ENCODE measurements at regions not wholly inside any gene's neighbourhood (a gene's known extent, or its start where the extent isn't known, plus 50 kb on each side); places are given as distances from the start of the nearest gene placed in this dataset.
A peak's percentile ranks its signal among the peaks of the same experiment; 100 is the strongest.

- no peaks in the 10 kb centered on the region for H4K20me1 ChIP-seq (ENCODE audit: insufficient read depth, low read length)
- TF ChIP-seq CTCF (IDR thresholded peaks at IDR 0.05; ENCODE audit: low read depth, low read length) (no peak), EZH2phosphoT487 (IDR thresholded peaks at IDR 0.05; ENCODE audit: low read depth) (no peak)
- no peak overlapping the region for H3K4me3 ChIP-seq (ENCODE audit: low read length)
- H3K4me2 ChIP-seq (ENCODE audit: low read length) = peak overlapping the region; percentile 10; the same call in 1 of the 2 replicates
- H3K36me3 ChIP-seq (replicated peaks; ENCODE audit: low read depth, low read length) = no peaks in the 10 kb centered on the region
- H3K9ac ChIP-seq (ENCODE audit: low read length) = no peak overlapping the region
- no peaks in the 10 kb centered on the region for H3K27me3 ChIP-seq (ENCODE audit: low read depth, low read length)
- 0 out of 2 replicates have a peak overlapping the region, but pooled peaks have one; percentile 3 for H2AFZ ChIP-seq (ENCODE audit: low read depth, low read length)
- H3K27ac ChIP-seq (ENCODE audit: low read length) = peak overlapping the region; percentile 56
- H3K9me3 ChIP-seq (ENCODE audit: insufficient read depth, low read length) = no peaks in the 10 kb centered on the region
- no peaks in the 10 kb centered on the region for H3K79me2 ChIP-seq (ENCODE audit: low read length)
- H3K4me1 ChIP-seq (ENCODE audit: low read length) = peaks cover 17% of the 10 kb centered on the region
These were observed 701.8 kb upstream of the CXADR start for GRCh38 chr21:16811011-16811410.

GRCh38 chr21:16811970-16812369, 700.9 kb upstream of the CXADR start:
- H3K9ac ChIP-seq (ENCODE audit: low read length) = no peak overlapping the region
- H3K4me1 ChIP-seq (ENCODE audit: low read length) = peaks cover 17% of the 10 kb centered on the region
- H4K20me1 ChIP-seq (ENCODE audit: insufficient read depth, low read length) = no peaks in the 10 kb centered on the region
- H3K27me3 ChIP-seq (ENCODE audit: low read depth, low read length) = no peaks in the 10 kb centered on the region
- no peak overlapping the region for H2AFZ ChIP-seq (ENCODE audit: low read depth, low read length)
- TF ChIP-seq EZH2phosphoT487 (IDR thresholded peaks at IDR 0.05; ENCODE audit: low read depth) (no peak), CTCF (IDR thresholded peaks at IDR 0.05; ENCODE audit: low read depth, low read length) (no peak)
- no peaks in the 10 kb centered on the region for H3K9me3 ChIP-seq (ENCODE audit: insufficient read depth, low read length)
- no peak overlapping the region for H3K4me2 ChIP-seq (ENCODE audit: low read length)
- no peaks in the 10 kb centered on the region for H3K36me3 ChIP-seq (replicated peaks; ENCODE audit: low read depth, low read length)
- no peak overlapping the region for H3K27ac ChIP-seq (ENCODE audit: low read length)
- H3K79me2 ChIP-seq (ENCODE audit: low read length) = no peaks in the 10 kb centered on the region
- H3K4me3 ChIP-seq (ENCODE audit: low read length) = no peak overlapping the region

GRCh38 chr21:16815243-16815642, 697.6 kb upstream of the CXADR start:
- H3K27me3 ChIP-seq (ENCODE audit: low read depth, low read length) = no peaks in the 10 kb centered on the region
- H3K36me3 ChIP-seq (replicated peaks; ENCODE audit: low read depth, low read length) = no peaks in the 10 kb centered on the region
- peak overlapping the region; percentile 22; the same call in 1 of the 2 replicates for H3K4me2 ChIP-seq (ENCODE audit: low read length)
- no peak overlapping the region for H3K4me3 ChIP-seq (ENCODE audit: low read length)
- 0 out of 2 replicates have a peak overlapping the region, but pooled peaks have one; percentile 49 for H2AFZ ChIP-seq (ENCODE audit: low read depth, low read length)
- no peaks in the 10 kb centered on the region for H3K9me3 ChIP-seq (ENCODE audit: insufficient read depth, low read length)
- H3K9ac ChIP-seq (ENCODE audit: low read length) = no peak overlapping the region
- H4K20me1 ChIP-seq (ENCODE audit: insufficient read depth, low read length) = no peaks in the 10 kb centered on the region
- no peak overlapping the region for H3K27ac ChIP-seq (ENCODE audit: low read length)
- H3K4me1 ChIP-seq (ENCODE audit: low read length) = peaks cover 31% of the 10 kb centered on the region
- no peaks in the 10 kb centered on the region for H3K79me2 ChIP-seq (ENCODE audit: low read length)
- no peak for TF ChIP-seq EZH2phosphoT487 (IDR thresholded peaks at IDR 0.05; ENCODE audit: low read depth)
- no peak for TF ChIP-seq CTCF (IDR thresholded peaks at IDR 0.05; ENCODE audit: low read depth, low read length)

- no peak overlapping the region for H3K4me2 ChIP-seq (ENCODE audit: low read length)
These were observed 691.3 kb upstream of the CXADR start for GRCh38 chr21:16821588-16821987.

More at GRCh38 chr21:16821588-16821987, 691.3 kb upstream of the CXADR start:
- H2AFZ ChIP-seq (ENCODE audit: low read depth, low read length) = no peak overlapping the region
- H3K4me3 ChIP-seq (ENCODE audit: low read length) = no peak overlapping the region
- no peaks in the 10 kb centered on the region for H3K9me3 ChIP-seq (ENCODE audit: insufficient read depth, low read length)
- H3K9ac ChIP-seq (ENCODE audit: low read length) = no peak overlapping the region
- H4K20me1 ChIP-seq (ENCODE audit: insufficient read depth, low read length) = no peaks in the 10 kb centered on the region
- H3K36me3 ChIP-seq (replicated peaks; ENCODE audit: low read depth, low read length) = no peaks in the 10 kb centered on the region
- H3K27ac ChIP-seq (ENCODE audit: low read length) = no peak overlapping the region
- no peak for TF ChIP-seq EZH2phosphoT487 (IDR thresholded peaks at IDR 0.05; ENCODE audit: low read depth)
- no peak for TF ChIP-seq CTCF (IDR thresholded peaks at IDR 0.05; ENCODE audit: low read depth, low read length)
- no peaks in the 10 kb centered on the region for H3K27me3 ChIP-seq (ENCODE audit: low read depth, low read length)
- H3K79me2 ChIP-seq (ENCODE audit: low read length) = no peaks in the 10 kb centered on the region
- H3K4me1 ChIP-seq (ENCODE audit: low read length) = peaks cover 20% of the 10 kb centered on the region
